Spleen (tissue), 7 donors: ENCODE measurements at regions not wholly inside any gene's neighbourhood (a gene's known extent, or its start where the extent isn't known, plus 50 kb on each side); places are given as distances from the start of the nearest gene placed in this dataset.

Experiments
- CTCF ChIP-seq, 11 experiments: fragments of 200-600 bp in 7 of 11; fragments of 450-650 bp in 4 of 11; sonication (generic) in 4 of 11; IDR thresholded peaks in 8 of 11; conservative IDR thresholded peaks in 3 of 11; 1 replicate in 7 of 11; 2 replicates in 4 of 11; pipeline versions ENCODE4 v1.4.0 to v1.8.0; 2016 to 2021; ENCODE audit warnings: antibody characterized with exemption in 11 of 11, inconsistent platforms in 4 of 11, mild to moderate bottlenecking in 1 of 11
- POLR2A ChIP-seq, 3 donors: fragments of 450-650 bp; IDR thresholded peaks; one replicate each; pipeline ENCODE4 v1.5.1; 2017; ENCODE audit warnings: antibody characterized with exemption in 3 of 3, mild to moderate bottlenecking in 1 of 3
- donor health status: DM: no; HTN: no; CAD: no; lungs with moderate emphysema.
- donor health status: DM: no; HTN: no; CAD: no.
- donor health status: DM: no; HTN: no; CAD: no.

- TF ChIP-seq POLR2A (IDR thresholded peaks at IDR 0.05) (no peak), CTCF (IDR thresholded peaks at IDR 0.05 in 8 of 11, conservative IDR thresholded peaks at IDR 0.05 in 3 of 11) (no peak)
Measured at GRCh38 chr10:25839683-25840082, 94.3 kb upstream of the MYO3A start.
